HG03565 (cell line): ENCODE measurements at regions not wholly inside any gene's neighbourhood (a gene's known extent, or its start where the extent isn't known, plus 50 kb on each side); places are given as distances from the start of the nearest gene placed in this dataset.
"Not testable (repeated sequence)": the region's sequence is repeated elsewhere in the genome, so short reads cannot be mapped to it uniquely, and the experiment has no call there.

ENCODE experiments used
- ATAC-seq: cut with Tn5 transposase; IDR thresholded peaks from one replicate; pipeline ENCODE4 v1.9.1; 2021; ENCODE audit warnings: mild to moderate bottlenecking, moderate library complexity; ENCODE audit not compliant: unreplicated experiment

- no peak for ATAC-seq
Observed at GRCh38 chr9:3660936-3661335, 135.1 kb upstream of the RFX3 start.

DNA sequence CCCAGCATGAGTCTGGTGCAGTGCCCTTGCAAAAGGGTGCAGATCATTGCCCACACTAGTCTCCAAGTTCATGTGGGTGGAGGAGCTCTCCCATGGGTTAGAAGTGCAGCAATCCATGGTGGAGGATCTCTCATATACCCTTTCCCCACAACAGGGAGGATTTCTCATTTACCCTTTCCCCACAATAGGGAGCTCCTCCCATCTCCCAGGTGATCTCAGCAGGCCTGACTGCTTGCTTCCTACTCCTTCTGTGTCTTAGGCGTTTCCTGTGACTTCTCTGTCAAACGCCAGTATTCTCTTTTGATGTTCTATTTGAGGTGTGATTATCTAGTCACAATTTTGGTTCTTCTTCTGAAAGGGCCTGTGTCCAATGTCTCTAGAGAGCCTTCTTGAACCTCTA is 133.8 kb upstream of the RFX3 start:
- ATAC-seq = no peak

DNA sequence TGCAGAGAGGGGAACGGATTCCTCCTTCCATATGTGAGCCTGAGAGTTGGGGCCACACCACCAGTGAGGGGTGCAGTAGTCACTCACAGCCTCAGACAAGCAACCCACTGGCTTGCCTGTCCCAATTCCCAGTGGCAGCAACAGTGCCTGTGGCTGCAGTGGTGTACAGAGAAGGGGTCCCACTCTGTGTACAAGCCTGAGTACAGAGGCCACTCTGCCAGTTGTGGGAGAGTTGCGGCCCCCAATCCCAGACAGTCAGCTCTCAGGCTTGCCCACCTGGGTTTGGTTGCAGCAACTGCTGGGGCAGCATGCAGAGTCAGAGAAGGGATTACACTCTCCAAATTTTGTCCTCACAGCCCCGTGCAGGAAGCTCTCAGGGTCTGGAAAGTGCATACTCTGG is 133.2 kb upstream of the RFX3 start:
- ATAC-seq = no peak

DNA sequence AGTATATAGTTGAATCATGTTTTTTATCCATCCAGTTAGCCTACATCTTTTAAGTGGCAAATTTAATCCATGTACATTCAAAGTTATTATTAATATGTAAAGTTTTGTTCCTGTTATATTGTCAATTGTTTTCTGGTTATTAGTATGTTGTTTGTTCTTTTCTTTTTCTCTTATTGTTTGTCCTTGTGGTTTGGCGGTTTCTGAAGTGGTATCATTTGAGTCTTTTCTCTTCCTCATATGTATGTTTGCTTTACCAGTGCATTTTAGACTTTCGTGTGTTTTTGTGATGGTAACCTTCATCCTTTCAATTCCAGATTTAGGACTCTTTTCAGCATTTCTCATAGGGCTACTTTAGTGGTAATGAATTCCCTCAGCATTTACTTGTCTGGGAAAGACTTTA is 130.4 kb upstream of the RFX3 start:
- ATAC-seq = peak; percentile 43

DNA sequence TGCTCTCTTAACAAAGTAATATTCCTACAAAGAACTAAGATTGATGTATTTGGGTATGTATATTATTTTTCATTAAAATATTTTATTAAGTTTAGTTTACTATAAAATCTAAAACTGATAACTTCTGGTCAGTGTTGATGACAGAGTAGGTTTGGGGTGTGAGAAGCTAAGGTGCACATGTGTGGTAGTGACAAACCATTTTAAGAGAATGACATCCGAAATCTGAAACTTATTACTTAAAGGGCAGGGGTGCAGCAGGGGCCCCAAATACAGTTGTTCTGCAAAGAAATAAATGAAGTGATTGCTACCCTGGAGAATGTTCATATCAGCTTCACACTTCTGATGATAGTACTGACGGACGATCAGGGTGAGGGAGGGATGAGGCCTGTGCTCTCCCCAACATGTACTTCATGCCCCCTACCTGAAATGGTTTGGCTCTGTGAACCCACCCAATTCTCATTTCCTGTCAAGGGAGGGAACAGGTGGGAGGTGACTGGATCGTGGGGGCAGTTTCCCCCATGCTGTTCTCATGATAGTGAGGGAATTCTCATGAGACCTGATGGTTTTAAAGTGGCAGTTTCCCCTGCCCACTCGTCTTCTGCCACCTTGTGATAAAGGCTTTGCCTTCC is 125.3 kb upstream of the RFX3 start:
- peak; percentile 46 for ATAC-seq

GRCh38 chr9:3648722-3649246 is 123.0 kb upstream of the RFX3 start:
- no peak for ATAC-seq

- no peak for ATAC-seq
Observed at GRCh38 chr9:3648266-3648665, 122.5 kb upstream of the RFX3 start.

DNA sequence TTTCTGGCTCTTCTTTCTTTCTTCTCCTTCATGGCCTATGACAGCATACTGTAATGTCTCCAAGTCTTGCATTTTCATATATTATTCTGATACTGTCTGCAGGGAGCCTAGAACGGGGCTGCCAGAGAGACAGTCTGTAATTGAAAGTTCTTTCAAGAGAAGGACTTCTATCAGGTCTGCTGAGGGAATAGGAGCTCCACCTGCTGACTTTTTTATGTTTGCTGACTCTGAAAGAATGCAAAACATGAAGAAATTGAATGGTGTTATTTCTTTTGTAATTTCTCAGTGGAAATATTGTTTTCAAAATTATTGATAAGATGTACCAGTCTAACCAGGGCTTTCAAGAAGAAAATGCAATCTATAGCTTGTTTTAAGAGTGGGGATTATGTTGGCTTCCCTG is 121.9 kb upstream of the RFX3 start:
- ATAC-seq = no peak

DNA sequence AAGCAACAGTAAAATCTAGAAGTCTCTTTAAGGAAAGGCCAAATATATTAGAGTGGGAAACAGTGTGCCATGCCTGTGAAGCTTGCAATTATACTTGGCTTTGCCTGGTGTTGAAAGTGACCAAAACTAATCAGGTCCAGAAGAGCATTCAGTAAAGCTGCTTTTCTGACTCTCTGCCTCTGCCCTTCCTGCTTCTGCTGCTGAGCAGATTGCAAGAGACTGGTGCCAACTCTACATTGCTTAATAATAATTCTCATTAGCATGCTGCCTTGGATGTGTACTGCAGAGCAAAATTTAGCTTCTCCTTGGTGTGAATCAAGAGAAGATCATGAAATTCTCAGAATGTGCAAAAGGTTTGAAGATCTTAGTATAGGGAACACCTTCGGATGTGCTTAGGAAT is 120.4 kb upstream of the RFX3 start:
- no peak for ATAC-seq

DNA sequence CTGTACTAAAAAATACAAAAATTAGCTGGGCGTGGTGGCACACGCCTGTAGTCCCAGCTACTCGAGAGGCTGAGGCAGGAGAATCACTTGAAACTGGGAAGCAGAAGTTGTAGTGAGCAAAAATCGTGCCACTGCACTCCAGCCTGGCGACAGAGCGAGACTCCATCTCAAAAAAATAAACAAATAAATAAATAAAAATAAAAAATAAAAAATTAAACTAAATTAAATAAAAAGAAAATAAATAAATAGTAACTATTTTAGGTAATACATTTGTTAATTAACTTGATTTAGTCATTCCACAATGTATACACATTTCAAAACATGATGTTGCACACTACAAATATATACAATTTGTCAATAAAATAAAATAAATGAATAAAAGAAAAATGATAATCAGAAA is 116.3 kb upstream of the RFX3 start:
- not testable (repeated sequence) for ATAC-seq

DNA sequence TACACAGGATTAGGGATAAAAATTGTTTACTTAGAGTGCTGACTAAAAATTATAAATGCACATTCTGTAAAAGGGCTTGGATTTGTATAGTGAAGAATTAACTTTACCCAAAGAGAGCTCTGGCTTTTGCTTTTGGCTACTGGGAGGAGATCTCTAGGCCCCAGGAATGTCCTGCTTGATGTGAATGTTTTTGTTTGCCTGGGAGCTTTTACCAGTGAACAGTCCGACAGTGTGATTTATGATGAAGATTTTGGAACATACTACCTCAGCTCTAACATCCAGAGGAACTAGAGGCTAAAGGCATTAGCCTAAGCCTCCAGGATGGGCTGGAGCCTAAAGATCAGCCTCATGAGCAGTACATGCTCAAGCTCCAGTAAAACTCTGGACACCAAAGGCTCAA is 103.7 kb upstream of the RFX3 start:
- no peak for ATAC-seq

- no peak for ATAC-seq
Observed at GRCh38 chr9:3628239-3628638, 102.4 kb upstream of the RFX3 start.

DNA sequence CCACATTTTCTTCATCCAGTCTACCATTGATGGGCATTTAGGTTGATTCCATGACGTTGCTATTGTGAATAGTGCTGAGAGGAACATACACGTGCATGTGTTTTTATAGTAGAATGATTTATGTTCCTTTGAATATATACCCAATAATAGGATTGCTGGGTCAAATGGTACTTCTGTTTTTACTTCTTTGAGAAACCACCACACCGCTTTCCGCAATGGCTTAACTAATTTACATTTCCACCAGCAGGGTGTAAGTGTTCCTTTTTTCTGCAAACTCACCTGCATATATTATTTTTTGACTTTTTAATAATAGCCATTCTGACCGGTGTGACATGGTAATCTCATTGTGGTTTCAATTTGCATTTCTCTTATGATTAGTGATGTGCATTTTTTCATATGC is 82.2 kb upstream of the RFX3 start:
- ATAC-seq = peak; percentile 79

GRCh38 chr9:3600672-3601071 is 74.9 kb upstream of the RFX3 start:
- no peak for ATAC-seq

DNA sequence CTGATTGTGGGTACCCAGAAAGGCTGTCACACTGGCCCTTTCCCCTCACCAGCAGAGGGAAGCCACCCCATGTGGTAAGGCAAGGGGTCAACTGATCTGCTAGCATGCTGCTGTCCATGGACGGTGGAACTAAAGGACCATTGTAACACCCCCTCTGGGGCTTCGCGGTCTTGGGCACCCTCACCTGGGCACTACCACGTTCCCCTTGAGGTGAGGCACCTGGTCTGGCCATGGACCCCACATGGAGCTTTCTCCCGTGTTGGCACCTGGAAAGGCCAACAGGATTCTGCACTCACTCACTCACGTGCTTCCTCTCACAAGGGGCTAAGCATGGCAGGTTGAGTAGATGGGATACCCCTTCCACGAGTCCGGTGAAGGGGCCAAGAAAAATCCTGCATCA is 72.0 kb upstream of the RFX3 start:
- ATAC-seq = no peak

GRCh38 chr9:3586066-3586465 is 60.3 kb upstream of the RFX3 start:
- no peak for ATAC-seq

DNA sequence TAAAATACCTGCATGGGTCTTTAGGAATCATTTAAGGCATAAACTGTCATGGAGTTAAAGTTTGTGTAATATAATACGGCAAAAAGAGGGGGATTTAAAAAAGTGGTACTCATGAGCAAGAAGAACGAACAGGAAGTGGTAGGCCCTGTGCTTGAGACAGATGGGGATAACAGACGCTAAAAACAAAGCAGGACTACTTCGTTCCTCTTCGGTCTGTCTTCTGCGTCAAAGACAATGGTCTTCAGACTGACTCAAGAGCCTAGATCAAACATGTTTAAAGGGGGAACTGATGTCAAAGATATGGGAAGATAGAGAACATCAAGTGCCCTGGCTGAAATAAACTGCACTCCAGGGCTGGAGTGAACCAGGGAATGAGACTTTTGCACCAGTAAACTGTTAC is 59.8 kb upstream of the RFX3 start:
- no peak for ATAC-seq

GRCh38 chr9:3578786-3579185 is 53.0 kb upstream of the RFX3 start:
- no peak for ATAC-seq

GRCh38 chr9:3576328-3576727 is 50.5 kb upstream of the RFX3 start:
- no peak for ATAC-seq

- ATAC-seq = no peak
Observed at GRCh38 chr9:3575821-3576220, 50.0 kb upstream of the RFX3 start.
